OCI-LY3 (cell line): ENCODE measurements at regions not wholly inside any gene's neighbourhood (a gene's known extent, or its start where the extent isn't known, plus 50 kb on each side); places are given as distances from the start of the nearest gene placed in this dataset.

Experiments
- CTCF ChIP-seq: fragments of 200-600, 300-600 bp; sonication (generic); IDR thresholded peaks from 2 replicates; pipeline ENCODE4 v1.5.1; 2014; ENCODE audit warnings: antibody characterized with exemption, low read length, low read depth
- EZH2phosphoT487 ChIP-seq: fragments of 200-600 bp; shearing (Covaris generic); IDR thresholded peaks from 2 replicates; pipeline ENCODE4 v1.6.1; 2018; ENCODE audit warnings: antibody characterized with exemption, mixed run types, low read depth

GRCh38 chr10:18773180-18773579 lies 113.9 kb downstream of the ARL5B start:
- TF ChIP-seq CTCF (no peak), EZH2phosphoT487 (no peak)
